Astrocyte of the spinal cord (primary cell): ENCODE measurements at regions not wholly inside any gene's neighbourhood (a gene's known extent, or its start where the extent isn't known, plus 50 kb on each side); places are given as distances from the start of the nearest gene placed in this dataset.

Experiments
- DNase-seq: peaks from one replicate; pipeline ENCODE4 v3.0.0; 2011; ENCODE audit warnings: low read depth, low spot score
- H3K4me3 ChIP-seq: 2 replicates; pipeline ENCODE4 v1.5.1; 2011; ENCODE audit warnings: low read depth, mild to moderate bottlenecking, low read length, moderate library complexity
- in situ Hi-C: cut with HindIII; loops from 2 replicates; pipeline ENCODE4 v1.10.0; 2017; ENCODE audit warnings: low sequenced_read_pairs
- TF ChIP-seq, protein P1 (sequence below): IDR thresholded peaks from 2 replicates; pipeline ENCODE4 v1.5.1; 2012; ENCODE audit warnings: low read depth, mild to moderate bottlenecking, low read length, inconsistent platforms

DNA sequence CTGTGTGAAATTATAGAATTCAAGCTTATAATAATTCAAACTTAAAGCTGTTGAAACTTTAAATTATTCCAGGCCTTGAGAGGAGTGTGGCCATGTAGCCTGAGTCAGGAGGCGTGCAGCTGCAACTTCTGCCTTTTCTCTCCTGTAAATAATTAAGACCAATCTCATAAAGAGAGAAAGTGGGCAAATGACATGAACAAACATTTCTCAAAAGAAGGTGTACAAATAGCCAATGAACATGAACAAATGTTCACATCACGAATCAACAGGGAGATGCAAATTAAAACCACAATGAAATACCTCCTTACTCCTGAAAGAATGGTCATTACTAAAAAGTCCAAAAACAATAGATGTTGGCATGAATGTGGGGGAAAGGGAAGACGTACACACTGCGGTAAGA lies 149.1 kb upstream of the MYCN start:
- H3K4me3 ChIP-seq: no peak overlapping the region
- in situ Hi-C loops: no loop called here
- no peak for DNase-seq
- TF ChIP-seq, protein P1, sequence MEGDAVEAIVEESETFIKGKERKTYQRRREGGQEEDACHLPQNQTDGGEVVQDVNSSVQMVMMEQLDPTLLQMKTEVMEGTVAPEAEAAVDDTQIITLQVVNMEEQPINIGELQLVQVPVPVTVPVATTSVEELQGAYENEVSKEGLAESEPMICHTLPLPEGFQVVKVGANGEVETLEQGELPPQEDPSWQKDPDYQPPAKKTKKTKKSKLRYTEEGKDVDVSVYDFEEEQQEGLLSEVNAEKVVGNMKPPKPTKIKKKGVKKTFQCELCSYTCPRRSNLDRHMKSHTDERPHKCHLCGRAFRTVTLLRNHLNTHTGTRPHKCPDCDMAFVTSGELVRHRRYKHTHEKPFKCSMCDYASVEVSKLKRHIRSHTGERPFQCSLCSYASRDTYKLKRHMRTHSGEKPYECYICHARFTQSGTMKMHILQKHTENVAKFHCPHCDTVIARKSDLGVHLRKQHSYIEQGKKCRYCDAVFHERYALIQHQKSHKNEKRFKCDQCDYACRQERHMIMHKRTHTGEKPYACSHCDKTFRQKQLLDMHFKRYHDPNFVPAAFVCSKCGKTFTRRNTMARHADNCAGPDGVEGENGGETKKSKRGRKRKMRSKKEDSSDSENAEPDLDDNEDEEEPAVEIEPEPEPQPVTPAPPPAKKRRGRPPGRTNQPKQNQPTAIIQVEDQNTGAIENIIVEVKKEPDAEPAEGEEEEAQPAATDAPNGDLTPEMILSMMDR: no peak

DNA sequence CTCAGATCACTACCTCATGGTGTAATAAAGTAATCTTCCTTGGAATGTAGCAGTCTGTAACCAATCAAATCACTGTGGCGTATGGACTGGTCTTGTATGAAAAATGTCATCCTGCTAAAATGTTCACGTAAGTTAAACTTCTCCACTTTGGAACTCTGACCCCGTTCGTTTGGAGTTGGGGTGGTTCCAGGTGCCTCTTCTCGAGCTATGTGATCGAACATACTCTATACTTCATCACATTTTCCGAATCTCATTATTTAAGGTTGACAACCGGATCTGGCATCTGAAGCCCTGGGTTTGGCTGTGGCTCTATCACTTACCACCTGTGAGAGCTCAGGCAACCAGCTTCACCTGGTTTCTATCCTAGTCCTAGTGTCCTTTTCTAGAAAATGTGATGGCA lies 148.0 kb upstream of the MYCN start:
- TF ChIP-seq, protein P1: no peak
- H3K4me3 ChIP-seq: no peak overlapping the region
- in situ Hi-C loops: no loop called here
- no peak for DNase-seq

DNA sequence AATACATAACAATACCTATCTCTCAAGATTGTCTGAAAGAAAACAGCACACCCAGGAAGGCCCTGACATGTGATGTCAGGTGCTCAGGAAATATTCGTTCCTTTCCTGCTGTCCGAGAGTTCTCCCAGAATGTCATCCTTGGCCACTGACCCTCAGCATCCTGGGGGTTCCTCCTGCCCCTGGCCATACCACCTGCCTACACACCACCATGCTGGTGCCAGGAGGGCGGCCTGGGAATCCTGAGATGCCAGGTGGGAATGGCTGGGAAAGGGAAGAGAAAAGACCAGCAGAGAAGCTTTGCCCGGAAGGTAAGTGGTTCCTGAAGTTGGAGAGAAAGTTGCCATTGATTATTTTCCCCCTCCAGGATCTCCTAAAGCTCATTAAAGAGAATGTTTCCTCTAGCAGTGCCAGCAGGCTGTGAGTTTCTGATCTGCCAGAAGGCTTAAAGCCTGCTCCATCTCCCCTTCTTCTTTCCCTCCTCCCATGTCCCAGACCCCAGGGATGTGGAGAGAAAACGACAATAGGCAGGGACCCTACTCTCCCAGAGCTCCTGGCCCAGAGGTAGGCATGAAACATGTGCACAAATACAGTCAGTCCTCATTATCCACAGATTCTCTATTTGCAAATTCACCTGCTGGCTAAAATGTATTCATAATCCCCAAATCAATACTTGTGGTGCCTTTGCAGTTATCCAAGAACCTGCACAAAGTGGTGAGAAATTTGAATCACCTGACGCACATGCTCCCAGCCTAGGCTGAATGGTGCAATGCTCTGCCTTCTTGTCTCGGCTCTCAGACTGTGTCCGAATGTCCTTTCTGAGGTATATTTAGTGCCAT lies 147.1 kb upstream of the MYCN start:
- H3K4me3 ChIP-seq: no peak overlapping the region
- in situ Hi-C loops: no loop called here
- no peak for DNase-seq
- TF ChIP-seq, protein P1: no peak

DNA sequence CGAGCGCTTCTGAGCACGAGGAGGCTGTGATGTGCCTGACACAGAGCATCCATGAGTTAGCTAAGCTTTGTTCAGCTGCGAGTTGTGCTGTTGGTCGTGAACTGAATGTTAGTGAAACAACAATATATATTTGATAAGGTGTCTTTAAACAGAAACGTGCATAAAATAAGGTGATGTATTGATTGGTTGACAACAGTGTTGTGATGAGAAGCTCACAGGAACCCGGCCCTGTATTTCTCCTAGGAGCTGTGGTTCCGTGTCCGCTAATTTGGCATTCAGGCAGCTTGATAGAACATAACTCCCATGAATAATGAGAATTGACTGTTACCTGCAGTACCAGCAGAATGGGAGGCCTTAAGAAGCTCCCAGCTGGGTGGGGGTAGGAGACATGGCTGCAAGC lies 146.4 kb upstream of the MYCN start:
- TF ChIP-seq, protein P1: no peak
- no peak for DNase-seq
- in situ Hi-C loops: no loop called here
- no peak overlapping the region for H3K4me3 ChIP-seq

DNA sequence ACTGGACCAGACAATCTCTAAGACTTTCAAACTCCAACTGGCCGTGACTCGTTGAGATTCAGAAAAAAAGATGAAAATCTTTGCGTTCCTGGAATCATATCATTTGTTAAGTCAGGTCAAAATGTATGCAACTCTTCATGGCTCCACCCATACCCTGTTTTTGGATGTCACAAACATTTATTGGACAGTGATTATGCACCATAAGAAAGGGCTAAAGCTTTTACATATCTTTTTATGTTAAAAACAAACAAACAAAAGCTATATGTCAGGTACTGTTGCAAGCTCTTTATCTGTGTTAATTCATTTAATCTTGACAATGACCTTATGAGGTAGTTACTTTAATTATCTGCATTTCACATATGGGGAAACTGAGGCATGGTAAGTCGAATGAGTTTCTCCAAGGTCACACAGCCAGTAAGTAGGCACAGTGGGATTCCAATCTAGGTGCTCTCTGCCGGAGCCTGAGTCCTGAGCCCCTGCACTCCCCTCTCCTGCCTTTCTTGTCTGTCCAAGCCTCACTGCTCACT lies 145.7 kb upstream of the MYCN start:
- DNase-seq: no peak
- in situ Hi-C loops: no loop called here
- TF ChIP-seq, protein P1: no peak
- H3K4me3 ChIP-seq: no peak overlapping the region

DNA sequence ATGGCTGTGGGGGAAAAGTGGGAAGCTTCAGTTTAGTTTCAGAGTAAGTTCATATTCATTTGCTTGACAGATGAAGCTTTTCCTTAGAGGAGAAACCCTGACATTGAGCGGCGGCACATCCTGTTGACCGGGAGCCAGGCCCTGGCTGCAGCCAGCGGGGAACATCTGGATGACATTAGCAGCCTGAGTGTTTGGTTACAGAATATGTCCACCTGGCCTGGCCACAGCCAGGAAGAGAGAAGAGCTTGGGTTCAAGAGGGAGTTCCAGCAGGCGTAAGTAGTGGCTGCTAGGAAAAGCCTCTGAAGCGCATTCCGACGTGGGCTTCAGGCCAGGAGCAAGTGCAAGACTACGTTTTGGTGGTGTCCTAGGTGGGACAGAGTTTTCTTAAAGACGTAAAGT lies 144.9 kb upstream of the MYCN start:
- DNase-seq: no peak
- TF ChIP-seq, protein P1: no peak
- no peak overlapping the region for H3K4me3 ChIP-seq
- in situ Hi-C loops: no loop called here
